ENCODE measurements at regions not wholly inside any gene's neighbourhood (a gene's known extent, or its start where the extent isn't known, plus 50 kb on each side); places are given as distances from the start of the nearest gene placed in this dataset.
A peak's percentile ranks its signal among the peaks of the same experiment; 100 is the strongest.

DNA sequence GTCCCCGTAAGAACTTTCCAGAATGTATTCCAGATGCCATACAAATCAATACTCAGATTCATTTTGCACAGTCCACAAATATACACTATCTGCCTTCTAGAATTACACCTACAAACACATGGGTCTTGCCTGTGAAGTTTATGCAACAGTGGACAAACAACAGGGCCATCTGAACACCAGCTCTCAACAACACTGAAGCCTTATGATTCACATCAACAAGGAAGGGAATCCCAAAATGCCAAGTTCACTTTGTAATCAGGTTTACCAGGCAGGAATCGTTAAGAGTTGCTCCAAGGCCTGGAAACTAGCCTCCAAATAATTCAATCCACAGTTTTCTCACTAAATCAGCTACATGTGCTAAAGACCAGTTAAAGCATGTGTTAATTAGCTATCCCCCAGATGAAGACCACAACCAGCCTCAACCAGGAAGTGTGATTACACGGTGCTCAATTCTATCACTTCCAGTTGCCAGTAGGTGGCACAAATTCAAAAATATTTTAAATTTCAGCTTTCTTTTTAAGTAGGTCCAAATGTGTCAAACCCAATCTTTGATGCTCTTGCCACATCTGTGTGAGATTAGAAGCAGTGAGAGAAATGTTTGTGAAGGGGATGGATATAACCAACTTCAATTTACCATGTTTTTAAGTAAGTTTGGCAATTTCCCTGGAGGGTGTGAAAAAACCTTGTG, 139.1 kb upstream of the BDNF start:
- H3K79me1 ChIP-seq (ENCODE audit: low read depth, low read length): no peaks in the 10 kb centered on the region
- no peak overlapping the region for H3K27ac ChIP-seq (ENCODE audit: low read depth, low read length)
- no peak overlapping the region for H3K23ac ChIP-seq (ENCODE audit: insufficient read length)
- no peaks in the 10 kb centered on the region for H3K79me2 ChIP-seq (ENCODE audit: control insufficient read depth in 1 of 2, insufficient read depth in 2 of 2, low read length in 2 of 2)
- CTCF ChIA-PET (ENCODE audit: partially characterized antibody): interaction anchor here (0.7 to 2.3 kb wide), 14 partner anchors 12 to 96 kb away, joined by 3 to 8 read pairs (median 4); no protein-coding TSS in a partner anchor
- H4K5ac ChIP-seq (ENCODE audit: insufficient read length, low read depth, low read length): no peak overlapping the region
- no peak overlapping the region for H3K9ac ChIP-seq (replicated peaks in 1 of 4; ENCODE audit: extremely low read depth in 1 of 4, low read depth in 3 of 4, low read length in 3 of 4)
- H3K36me3 ChIP-seq (ENCODE audit: control insufficient read depth in 2 of 4, insufficient read depth in 4 of 4, low read length in 3 of 4): no peaks in the 10 kb centered on the region
- H2BK15ac ChIP-seq (ENCODE audit: low read length): no peak overlapping the region
- no peak overlapping the region for H4K8ac ChIP-seq (ENCODE audit: extremely low read depth, insufficient read depth, low read length)
- no peak overlapping the region for H2BK5ac ChIP-seq (ENCODE audit: low read depth, low read length)
- H3K4ac ChIP-seq (replicated peaks; ENCODE audit: insufficient read length, low read depth, low read length): no peak overlapping the region
- H4K91ac ChIP-seq (replicated peaks; ENCODE audit: insufficient read length, low read length): no peak overlapping the region
- no peak for DNase-seq (ENCODE audit: low read depth in 1 of 2, low spot score in 2 of 2)
- H2BK120ac ChIP-seq (replicated peaks; ENCODE audit: low read depth, low read length): no peak overlapping the region
- H3K4me1 ChIP-seq (replicated peaks in 1 of 4; ENCODE audit: control insufficient read depth in 3 of 4, insufficient read depth in 4 of 4, low read length in 3 of 4): no peaks in the 10 kb centered on the region
- FAIRE-seq: no peak
- H2BK20ac ChIP-seq (ENCODE audit: low read length): no peak overlapping the region
- no peak overlapping the region for H2BK12ac ChIP-seq (ENCODE audit: low read depth, low read length)
- H3K9me3 ChIP-seq (ENCODE audit: insufficient read depth in 2 of 2, low read depth in 1 of 2, low read length in 1 of 2): no peaks in the 10 kb centered on the region
- no peaks in the 10 kb centered on the region; the same call in 1 of the 2 replicates for H3K23me2 ChIP-seq (ENCODE audit: low read depth, low read length)
- no peak overlapping the region for H3K14ac ChIP-seq (ENCODE audit: insufficient read length)
- 0 out of 2 replicates have a peak overlapping the region, but pooled peaks have one; percentile 40 for H2AFZ ChIP-seq (ENCODE audit: low read length)
- WGBS, 2 experiments (ENCODE audit: extremely low coverage in 1 of 2, insufficient coverage in 1 of 2, insufficient read length in 1 of 2, insufficient replicate concordance in 2 of 2, low coverage in 1 of 2, low lambda C conversion rate in 2 of 2, missing lambda C conversion rate in 1 of 2): 80% methylated on average over 3 of the region's 3 CpGs; no CpG with 5 or more reads in 1 of the 2 experiments
- H3K4me2 ChIP-seq (ENCODE audit: insufficient read depth in 1 of 2, low read depth in 2 of 2, low read length in 2 of 2): no peak overlapping the region
- H3K18ac ChIP-seq (ENCODE audit: extremely low read depth, low read length): no peak overlapping the region
- no peaks in the 10 kb centered on the region for H4K20me1 ChIP-seq (replicated peaks in 1 of 2; ENCODE audit: control insufficient read depth in 1 of 2, insufficient read depth in 2 of 2, low read length in 2 of 2)
- H3K27me3 ChIP-seq (replicated peaks in 1 of 4; ENCODE audit: control insufficient read depth in 3 of 4, extremely low read depth in 1 of 4, insufficient read depth in 3 of 4, low read length in 3 of 4): no peaks in the 10 kb centered on the region
- no peak overlapping the region for H3K56ac ChIP-seq (replicated peaks; ENCODE audit: insufficient read length, low read depth, low read length)
- H2AK5ac ChIP-seq (ENCODE audit: low read depth, low read length): no peak overlapping the region
- POLR2A ChIA-PET (ENCODE audit: partially characterized antibody): no interaction called here
- no peak overlapping the region for H3K4me3 ChIP-seq (ENCODE audit: extremely low read depth in 1 of 4, insufficient read depth in 2 of 4, low read depth in 3 of 4, low read length in 4 of 4)
- TF ChIP-seq BRCA1 (IDR thresholded peaks at IDR 0.05; ENCODE audit: low read depth, low read length) (no peak), MAFK (IDR thresholded peaks at IDR 0.05; ENCODE audit: low read depth, low read length) (no peak)
- TF ChIP-seq, protein P1, sequence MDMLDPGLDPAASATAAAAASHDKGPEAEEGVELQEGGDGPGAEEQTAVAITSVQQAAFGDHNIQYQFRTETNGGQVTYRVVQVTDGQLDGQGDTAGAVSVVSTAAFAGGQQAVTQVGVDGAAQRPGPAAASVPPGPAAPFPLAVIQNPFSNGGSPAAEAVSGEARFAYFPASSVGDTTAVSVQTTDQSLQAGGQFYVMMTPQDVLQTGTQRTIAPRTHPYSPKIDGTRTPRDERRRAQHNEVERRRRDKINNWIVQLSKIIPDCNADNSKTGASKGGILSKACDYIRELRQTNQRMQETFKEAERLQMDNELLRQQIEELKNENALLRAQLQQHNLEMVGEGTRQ (IDR thresholded peaks at IDR 0.05; ENCODE audit: low read length): no peak
- TF ChIP-seq, protein P2, sequence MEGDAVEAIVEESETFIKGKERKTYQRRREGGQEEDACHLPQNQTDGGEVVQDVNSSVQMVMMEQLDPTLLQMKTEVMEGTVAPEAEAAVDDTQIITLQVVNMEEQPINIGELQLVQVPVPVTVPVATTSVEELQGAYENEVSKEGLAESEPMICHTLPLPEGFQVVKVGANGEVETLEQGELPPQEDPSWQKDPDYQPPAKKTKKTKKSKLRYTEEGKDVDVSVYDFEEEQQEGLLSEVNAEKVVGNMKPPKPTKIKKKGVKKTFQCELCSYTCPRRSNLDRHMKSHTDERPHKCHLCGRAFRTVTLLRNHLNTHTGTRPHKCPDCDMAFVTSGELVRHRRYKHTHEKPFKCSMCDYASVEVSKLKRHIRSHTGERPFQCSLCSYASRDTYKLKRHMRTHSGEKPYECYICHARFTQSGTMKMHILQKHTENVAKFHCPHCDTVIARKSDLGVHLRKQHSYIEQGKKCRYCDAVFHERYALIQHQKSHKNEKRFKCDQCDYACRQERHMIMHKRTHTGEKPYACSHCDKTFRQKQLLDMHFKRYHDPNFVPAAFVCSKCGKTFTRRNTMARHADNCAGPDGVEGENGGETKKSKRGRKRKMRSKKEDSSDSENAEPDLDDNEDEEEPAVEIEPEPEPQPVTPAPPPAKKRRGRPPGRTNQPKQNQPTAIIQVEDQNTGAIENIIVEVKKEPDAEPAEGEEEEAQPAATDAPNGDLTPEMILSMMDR (IDR thresholded peaks at IDR 0.05; ENCODE audit: control extremely low read depth in 1 of 3, insufficient read depth in 1 of 3, low read depth in 1 of 3, low read length in 3 of 3): peak in 1 of 3 experiments; percentile 5; a peak in 1 of 4 replicates
